ENCODE measurements at regions not wholly inside any gene's neighbourhood (a gene's known extent, or its start where the extent isn't known, plus 50 kb on each side); places are given as distances from the start of the nearest gene placed in this dataset.

DNA sequence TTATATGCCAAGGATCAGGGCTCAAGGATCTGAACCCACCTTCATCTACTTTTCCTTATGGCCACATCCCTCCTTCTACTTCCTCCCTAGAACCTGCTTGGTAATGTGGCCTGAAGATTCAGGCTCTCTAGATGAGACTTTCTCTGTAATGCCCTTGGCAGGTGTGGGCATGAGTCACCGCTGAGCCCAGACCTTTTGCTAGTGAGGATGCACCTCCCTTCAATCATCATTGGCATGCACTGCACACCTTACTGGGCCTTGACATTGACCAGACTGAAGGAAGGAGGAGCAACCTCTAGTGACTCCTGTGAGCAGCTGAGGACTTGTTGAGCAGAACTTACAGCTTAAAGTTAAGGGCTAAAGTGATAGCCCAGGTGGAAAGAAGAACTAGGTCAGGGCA is 405.3 kb downstream of the MAFB start:
- ChIA-PET CTCF (interaction anchor here (1.0 kb wide), 1 partner anchor 32 kb away, joined by 4 read pairs; no protein-coding TSS in a partner anchor), POLR2A (no interaction called here)
- Mint-ChIP-seq H3K36me3 (peaks cover 24% of the 10 kb centered on the region), H3K4me1 (peaks cover 71% of the 10 kb centered on the region), H3K27ac (no peak overlapping the region), H3K27me3 (ENCODE audit: low read depth) (no peaks in the 10 kb centered on the region), H3K4me3 (no peak overlapping the region), H3K9me3 (no peaks in the 10 kb centered on the region)
- no peak for ATAC-seq
- no peak for TF ChIP-seq ZNF416 (CRISPR knock-in tag; IDR thresholded peaks at IDR 0.05)
- TF ChIP-seq, protein P1, sequence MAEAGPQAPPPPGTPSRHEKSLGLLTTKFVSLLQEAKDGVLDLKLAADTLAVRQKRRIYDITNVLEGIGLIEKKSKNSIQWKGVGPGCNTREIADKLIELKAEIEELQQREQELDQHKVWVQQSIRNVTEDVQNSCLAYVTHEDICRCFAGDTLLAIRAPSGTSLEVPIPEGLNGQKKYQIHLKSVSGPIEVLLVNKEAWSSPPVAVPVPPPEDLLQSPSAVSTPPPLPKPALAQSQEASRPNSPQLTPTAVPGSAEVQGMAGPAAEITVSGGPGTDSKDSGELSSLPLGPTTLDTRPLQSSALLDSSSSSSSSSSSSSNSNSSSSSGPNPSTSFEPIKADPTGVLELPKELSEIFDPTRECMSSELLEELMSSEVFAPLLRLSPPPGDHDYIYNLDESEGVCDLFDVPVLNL (CRISPR knock-in tag; IDR thresholded peaks at IDR 0.05; ENCODE audit: borderline replicate concordance, low read depth), result no peak
- TF ChIP-seq, protein P2, sequence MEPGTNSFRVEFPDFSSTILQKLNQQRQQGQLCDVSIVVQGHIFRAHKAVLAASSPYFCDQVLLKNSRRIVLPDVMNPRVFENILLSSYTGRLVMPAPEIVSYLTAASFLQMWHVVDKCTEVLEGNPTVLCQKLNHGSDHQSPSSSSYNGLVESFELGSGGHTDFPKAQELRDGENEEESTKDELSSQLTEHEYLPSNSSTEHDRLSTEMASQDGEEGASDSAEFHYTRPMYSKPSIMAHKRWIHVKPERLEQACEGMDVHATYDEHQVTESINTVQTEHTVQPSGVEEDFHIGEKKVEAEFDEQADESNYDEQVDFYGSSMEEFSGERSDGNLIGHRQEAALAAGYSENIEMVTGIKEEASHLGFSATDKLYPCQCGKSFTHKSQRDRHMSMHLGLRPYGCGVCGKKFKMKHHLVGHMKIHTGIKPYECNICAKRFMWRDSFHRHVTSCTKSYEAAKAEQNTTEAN (CRISPR knock-in tag; IDR thresholded peaks at IDR 0.05), result no peak
- TF ChIP-seq GABPB1 (CRISPR knock-in tag; IDR thresholded peaks at IDR 0.05), result no peak
- TF ChIP-seq, protein P3, sequence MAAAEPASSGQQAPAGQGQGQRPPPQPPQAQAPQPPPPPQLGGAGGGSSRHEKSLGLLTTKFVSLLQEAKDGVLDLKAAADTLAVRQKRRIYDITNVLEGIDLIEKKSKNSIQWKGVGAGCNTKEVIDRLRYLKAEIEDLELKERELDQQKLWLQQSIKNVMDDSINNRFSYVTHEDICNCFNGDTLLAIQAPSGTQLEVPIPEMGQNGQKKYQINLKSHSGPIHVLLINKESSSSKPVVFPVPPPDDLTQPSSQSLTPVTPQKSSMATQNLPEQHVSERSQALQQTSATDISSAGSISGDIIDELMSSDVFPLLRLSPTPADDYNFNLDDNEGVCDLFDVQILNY (CRISPR knock-in tag; IDR thresholded peaks at IDR 0.05), result no peak
- TF ChIP-seq TEAD1 (CRISPR knock-in tag; IDR thresholded peaks at IDR 0.05), result no peak
- TF ChIP-seq CREM (CRISPR knock-in tag; IDR thresholded peaks at IDR 0.05), result no peak
- TF ChIP-seq ZNF232 (CRISPR knock-in tag; IDR thresholded peaks at IDR 0.05), result no peak
- no peak for TF ChIP-seq NR1H2 (CRISPR knock-in tag; IDR thresholded peaks at IDR 0.05)
- TF ChIP-seq, protein P4, sequence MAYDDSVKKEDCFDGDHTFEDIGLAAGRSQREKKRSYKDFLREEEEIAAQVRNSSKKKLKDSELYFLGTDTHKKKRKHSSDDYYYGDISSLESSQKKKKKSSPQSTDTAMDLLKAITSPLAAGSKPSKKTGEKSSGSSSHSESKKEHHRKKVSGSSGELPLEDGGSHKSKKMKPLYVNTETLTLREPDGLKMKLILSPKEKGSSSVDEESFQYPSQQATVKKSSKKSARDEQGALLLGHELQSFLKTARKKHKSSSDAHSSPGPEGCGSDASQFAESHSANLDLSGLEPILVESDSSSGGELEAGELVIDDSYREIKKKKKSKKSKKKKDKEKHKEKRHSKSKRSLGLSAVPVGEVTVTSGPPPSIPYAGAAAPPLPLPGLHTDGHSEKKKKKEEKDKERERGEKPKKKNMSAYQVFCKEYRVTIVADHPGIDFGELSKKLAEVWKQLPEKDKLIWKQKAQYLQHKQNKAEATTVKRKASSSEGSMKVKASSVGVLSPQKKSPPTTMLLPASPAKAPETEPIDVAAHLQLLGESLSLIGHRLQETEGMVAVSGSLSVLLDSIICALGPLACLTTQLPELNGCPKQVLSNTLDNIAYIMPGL (CRISPR knock-in tag; IDR thresholded peaks at IDR 0.05), result no peak
- no peak for TF ChIP-seq ATF1 (CRISPR knock-in tag; IDR thresholded peaks at IDR 0.05)
- TF ChIP-seq, protein P5, sequence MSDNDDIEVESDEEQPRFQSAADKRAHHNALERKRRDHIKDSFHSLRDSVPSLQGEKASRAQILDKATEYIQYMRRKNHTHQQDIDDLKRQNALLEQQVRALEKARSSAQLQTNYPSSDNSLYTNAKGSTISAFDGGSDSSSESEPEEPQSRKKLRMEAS (CRISPR knock-in tag; IDR thresholded peaks at IDR 0.05), result no peak
- no peak for DNase-seq (ENCODE audit: low spot score)

DNA sequence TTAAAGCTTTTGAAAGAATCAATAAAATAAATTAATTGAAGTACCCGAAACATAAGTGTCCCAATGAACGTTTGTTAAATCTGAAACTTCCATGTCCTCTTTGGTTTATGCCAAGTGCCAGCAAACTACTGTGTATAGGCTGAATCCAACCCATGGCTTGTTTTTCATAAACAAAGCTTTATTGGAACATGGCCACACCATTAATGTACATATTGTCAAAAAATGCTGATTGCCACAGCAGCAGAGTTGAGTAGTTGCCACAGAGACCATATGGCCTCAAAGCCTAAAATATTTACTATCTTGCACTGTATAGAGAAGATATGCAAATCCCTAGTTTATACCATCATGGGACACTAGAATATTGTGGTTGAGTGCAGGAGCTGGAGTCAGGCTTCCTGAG is 406.1 kb downstream of the MAFB start:
- Mint-ChIP-seq H3K27me3 (ENCODE audit: low read depth) (no peaks in the 10 kb centered on the region), H3K36me3 (peaks cover 31% of the 10 kb centered on the region), H3K9me3 (no peaks in the 10 kb centered on the region), H3K4me3 (no peak overlapping the region), H3K4me1 (peaks cover 71% of the 10 kb centered on the region), H3K27ac (no peak overlapping the region)
- DNase-seq (ENCODE audit: low spot score) (no peak), ATAC-seq (no peak)
- POLR2A ChIA-PET, result no interaction called here
- no peak for TF ChIP-seq SP1 (CRISPR knock-in tag; conservative IDR thresholded peaks at IDR 0.05)
- TF ChIP-seq, protein P4 (CRISPR knock-in tag; IDR thresholded peaks at IDR 0.05), result no peak
- CTCF ChIA-PET, result interaction anchor here (1.0 kb wide), 1 partner anchor 31 kb away, joined by 4 read pairs; no protein-coding TSS in a partner anchor

DNA sequence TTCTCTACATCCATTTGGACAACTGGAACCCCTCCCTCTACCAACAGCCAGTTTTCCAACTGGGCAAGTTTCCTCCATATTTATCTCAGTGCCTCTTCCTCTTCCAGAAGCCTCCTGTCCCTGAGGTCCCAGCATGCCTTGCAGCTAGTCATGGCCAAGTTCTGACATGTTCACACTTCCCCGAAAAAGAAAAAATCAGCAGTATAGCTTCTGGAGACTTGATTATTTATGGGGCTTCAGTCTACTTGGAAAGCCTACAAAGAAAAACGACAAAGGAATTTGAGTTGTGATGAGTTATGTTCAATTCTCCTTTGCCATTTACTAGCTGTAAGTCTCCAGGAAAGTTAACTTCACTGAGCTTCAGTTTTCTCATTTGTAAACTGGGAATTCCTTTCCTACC is 406.5 kb downstream of the MAFB start:
- DNase-seq (ENCODE audit: low spot score), result no peak
- ATAC-seq, result no peak
- POLR2A ChIA-PET, result no interaction called here
- Mint-ChIP-seq H3K4me1 (peaks cover 71% of the 10 kb centered on the region), H3K9me3 (no peaks in the 10 kb centered on the region), H3K4me3 (no peak overlapping the region), H3K36me3 (peaks cover 32% of the 10 kb centered on the region), H3K27ac (no peak overlapping the region), H3K27me3 (ENCODE audit: low read depth) (no peaks in the 10 kb centered on the region)
- CTCF ChIA-PET, result interaction anchor here (1.0 kb wide), 1 partner anchor 31 kb away, joined by 4 read pairs; no protein-coding TSS in a partner anchor
- TF ChIP-seq, protein P6, sequence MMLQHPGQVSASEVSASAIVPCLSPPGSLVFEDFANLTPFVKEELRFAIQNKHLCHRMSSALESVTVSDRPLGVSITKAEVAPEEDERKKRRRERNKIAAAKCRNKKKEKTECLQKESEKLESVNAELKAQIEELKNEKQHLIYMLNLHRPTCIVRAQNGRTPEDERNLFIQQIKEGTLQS (CRISPR knock-in tag; conservative IDR thresholded peaks at IDR 0.05), result no peak
- no peak for TF ChIP-seq IRF2 (CRISPR knock-in tag; IDR thresholded peaks at IDR 0.05; ENCODE audit: borderline replicate concordance, low read depth)
- TF ChIP-seq, protein P7, sequence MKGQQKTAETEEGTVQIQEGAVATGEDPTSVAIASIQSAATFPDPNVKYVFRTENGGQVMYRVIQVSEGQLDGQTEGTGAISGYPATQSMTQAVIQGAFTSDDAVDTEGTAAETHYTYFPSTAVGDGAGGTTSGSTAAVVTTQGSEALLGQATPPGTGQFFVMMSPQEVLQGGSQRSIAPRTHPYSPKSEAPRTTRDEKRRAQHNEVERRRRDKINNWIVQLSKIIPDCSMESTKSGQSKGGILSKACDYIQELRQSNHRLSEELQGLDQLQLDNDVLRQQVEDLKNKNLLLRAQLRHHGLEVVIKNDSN (CRISPR knock-in tag; IDR thresholded peaks at IDR 0.05), result no peak
- no peak for TF ChIP-seq ELF4 (CRISPR knock-in tag; IDR thresholded peaks at IDR 0.05; ENCODE audit: low read depth)
- no peak for TF ChIP-seq ZNF138 (CRISPR knock-in tag; conservative IDR thresholded peaks at IDR 0.05)
- TF ChIP-seq, protein P4 (CRISPR knock-in tag; IDR thresholded peaks at IDR 0.05), result no peak
- no peak for TF ChIP-seq FOXP1 (CRISPR knock-in tag; IDR thresholded peaks at IDR 0.05; ENCODE audit: borderline replicate concordance)
- TF ChIP-seq, protein P3 (CRISPR knock-in tag; IDR thresholded peaks at IDR 0.05), result no peak
- TF ChIP-seq, protein P8, sequence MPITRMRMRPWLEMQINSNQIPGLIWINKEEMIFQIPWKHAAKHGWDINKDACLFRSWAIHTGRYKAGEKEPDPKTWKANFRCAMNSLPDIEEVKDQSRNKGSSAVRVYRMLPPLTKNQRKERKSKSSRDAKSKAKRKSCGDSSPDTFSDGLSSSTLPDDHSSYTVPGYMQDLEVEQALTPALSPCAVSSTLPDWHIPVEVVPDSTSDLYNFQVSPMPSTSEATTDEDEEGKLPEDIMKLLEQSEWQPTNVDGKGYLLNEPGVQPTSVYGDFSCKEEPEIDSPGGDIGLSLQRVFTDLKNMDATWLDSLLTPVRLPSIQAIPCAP (CRISPR knock-in tag; IDR thresholded peaks at IDR 0.05), result no peak

All from WTC11 (cell line).